Loucy (cell line): ENCODE measurements at regions not wholly inside any gene's neighbourhood (a gene's known extent, or its start where the extent isn't known, plus 50 kb on each side); places are given as distances from the start of the nearest gene placed in this dataset.
"Not testable (repeated sequence)": the region's sequence is repeated elsewhere in the genome, so short reads cannot be mapped to it uniquely, and the experiment has no call there.

Source experiments
- H2AFZ ChIP-seq: fragments of 200-600 bp; sonication (generic); 2 replicates; pipeline ENCODE4 v1.6.0; 2016; ENCODE audit warnings: antibody characterized with exemption, mild to moderate bottlenecking, low read length, moderate library complexity
- H3F3A ChIP-seq: fragments of 200-600 bp; 2 replicates; pipeline ENCODE4 v1.6.0; 2016; ENCODE audit warnings: antibody characterized with exemption, low read depth, mild to moderate bottlenecking
- H3K27me3 ChIP-seq: fragments of 200-600 bp; sonication (generic); 2 replicates; pipeline ENCODE4 v1.6.1; 2014; ENCODE audit warnings: low read length, mild to moderate bottlenecking; ENCODE audit not compliant: insufficient read depth, poor library complexity, severe bottlenecking
- H3K36me3 ChIP-seq: fragments of 200-600 bp; sonication (generic); 2 replicates; pipeline ENCODE4 v1.6.1; 2016; ENCODE audit warnings: low read length; ENCODE audit not compliant: insufficient read depth
- H3K4me1 ChIP-seq: fragments of 200-600 bp; sonication (generic); 2 replicates; pipeline ENCODE4 v1.5.1; 2014; ENCODE audit warnings: low read length, mild to moderate bottlenecking; ENCODE audit not compliant: insufficient read depth, poor library complexity, severe bottlenecking
- H3K4me2 ChIP-seq: fragments of 200-600 bp; sonication (generic); 2 replicates; pipeline ENCODE4 v1.6.0; 2014; ENCODE audit warnings: antibody characterized with exemption, low read length, low read depth, mild to moderate bottlenecking; ENCODE audit not compliant: poor library complexity, severe bottlenecking
- H3K4me3 ChIP-seq: fragments of 200-600 bp; sonication (generic); 2 replicates; pipeline ENCODE4 v1.5.1; 2014; ENCODE audit warnings: low read length, mild to moderate bottlenecking, mixed read lengths; ENCODE audit not compliant: poor library complexity, severe bottlenecking
- H3K79me2 ChIP-seq: fragments of 200-600 bp; sonication (generic); 2 replicates; pipeline ENCODE4 v1.6.1; 2014; ENCODE audit warnings: low read length; ENCODE audit not compliant: insufficient read depth
- H3K9ac ChIP-seq: fragments of 200-600 bp; sonication (generic); 2 replicates; pipeline ENCODE4 v1.6.0; 2014; ENCODE audit warnings: mild to moderate bottlenecking, low read depth, low read length, moderate library complexity; ENCODE audit not compliant: poor library complexity, severe bottlenecking
- H3K9me2 ChIP-seq: fragments of 200-600 bp; sonication (generic); replicated peaks from 2 replicates; pipeline ENCODE4 v1.6.1; 2016; ENCODE audit warnings: low read depth, low read length, mixed read lengths
- H3K9me3 ChIP-seq: fragments of 200-600 bp; sonication (generic); 2 replicates; pipeline ENCODE4 v1.6.1; 2014; ENCODE audit warnings: mild to moderate bottlenecking, antibody characterized with exemption, low read length, low read depth; ENCODE audit not compliant: insufficient read depth
- H4K20me1 ChIP-seq: fragments of 200-600 bp; sonication (generic); 2 replicates; pipeline ENCODE4 v1.6.0; 2014; ENCODE audit warnings: antibody characterized with exemption, low read length, mild to moderate bottlenecking; ENCODE audit not compliant: insufficient read depth, poor library complexity, severe bottlenecking
- EZH2phosphoT487 ChIP-seq: fragments of 200-600 bp; IDR thresholded peaks from 2 replicates; pipeline ENCODE4 v1.6.1; 2018; ENCODE audit warnings: antibody characterized with exemption, mild to moderate bottlenecking, moderate library complexity, borderline replicate concordance
- TF ChIP-seq, protein P1 (sequence below): fragments of 200-600 bp; sonication (generic); conservative IDR thresholded peaks from 2 replicates; pipeline ENCODE4 v1.5.1; 2014; ENCODE audit warnings: mild to moderate bottlenecking, antibody characterized with exemption, low read length

DNA sequence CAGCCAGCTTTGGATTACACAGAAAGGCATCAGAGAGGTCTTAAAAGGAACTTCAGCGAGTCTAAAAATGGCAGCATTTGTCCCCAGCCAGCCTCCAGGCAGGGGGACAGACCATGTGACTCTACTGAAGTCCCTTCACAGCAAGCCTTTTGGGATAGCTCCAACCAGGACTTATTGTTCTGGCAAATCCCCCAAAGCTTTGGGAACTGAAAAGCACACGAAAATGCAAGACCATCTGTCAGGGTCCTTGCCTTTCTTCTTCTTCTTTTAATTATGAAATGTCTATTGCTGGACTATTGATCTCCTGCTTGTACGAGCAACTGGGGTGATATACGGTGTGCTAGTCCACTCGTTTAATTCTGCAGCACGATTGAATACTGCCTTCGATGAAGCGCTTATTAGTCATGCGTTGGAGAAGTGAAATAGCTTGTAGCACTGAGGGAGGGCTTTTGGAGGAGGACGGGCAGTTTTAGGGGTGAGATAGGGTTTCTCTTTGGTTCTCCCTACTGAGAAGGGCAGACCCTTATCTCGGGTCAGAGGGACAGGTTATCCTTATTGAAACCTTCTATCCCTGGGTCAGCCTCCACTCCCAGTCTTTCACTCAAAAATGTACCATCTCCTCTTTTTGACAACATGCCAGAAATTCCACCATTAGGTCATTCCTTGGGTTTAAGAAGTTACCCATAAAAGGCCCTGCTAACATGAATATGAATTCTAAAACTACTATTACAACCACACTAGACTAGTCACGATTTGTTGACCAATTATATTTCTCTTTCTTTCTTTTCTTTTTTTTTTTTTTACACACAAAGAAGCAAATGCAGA lies 416.4 kb downstream of the MIAT start:
- Histone ChIP-seq H2AFZ (no peak overlapping the region), H3K79me2 (no peaks in the 10 kb centered on the region), H3K4me2 (no peak overlapping the region), H3K9ac (no peak overlapping the region), H3K27me3 (no peaks in the 10 kb centered on the region), H3K9me3 (no peaks in the 10 kb centered on the region), H3K4me3 (no peak overlapping the region), H3F3A (no peaks in the 10 kb centered on the region), H4K20me1 (no peaks in the 10 kb centered on the region), H3K36me3 (no peaks in the 10 kb centered on the region), H3K4me1 (no peaks in the 10 kb centered on the region), H3K9me2 (no peaks in the 10 kb centered on the region)
- TF ChIP-seq, protein P1, sequence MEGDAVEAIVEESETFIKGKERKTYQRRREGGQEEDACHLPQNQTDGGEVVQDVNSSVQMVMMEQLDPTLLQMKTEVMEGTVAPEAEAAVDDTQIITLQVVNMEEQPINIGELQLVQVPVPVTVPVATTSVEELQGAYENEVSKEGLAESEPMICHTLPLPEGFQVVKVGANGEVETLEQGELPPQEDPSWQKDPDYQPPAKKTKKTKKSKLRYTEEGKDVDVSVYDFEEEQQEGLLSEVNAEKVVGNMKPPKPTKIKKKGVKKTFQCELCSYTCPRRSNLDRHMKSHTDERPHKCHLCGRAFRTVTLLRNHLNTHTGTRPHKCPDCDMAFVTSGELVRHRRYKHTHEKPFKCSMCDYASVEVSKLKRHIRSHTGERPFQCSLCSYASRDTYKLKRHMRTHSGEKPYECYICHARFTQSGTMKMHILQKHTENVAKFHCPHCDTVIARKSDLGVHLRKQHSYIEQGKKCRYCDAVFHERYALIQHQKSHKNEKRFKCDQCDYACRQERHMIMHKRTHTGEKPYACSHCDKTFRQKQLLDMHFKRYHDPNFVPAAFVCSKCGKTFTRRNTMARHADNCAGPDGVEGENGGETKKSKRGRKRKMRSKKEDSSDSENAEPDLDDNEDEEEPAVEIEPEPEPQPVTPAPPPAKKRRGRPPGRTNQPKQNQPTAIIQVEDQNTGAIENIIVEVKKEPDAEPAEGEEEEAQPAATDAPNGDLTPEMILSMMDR, result no peak
- TF ChIP-seq EZH2phosphoT487, result no peak

DNA sequence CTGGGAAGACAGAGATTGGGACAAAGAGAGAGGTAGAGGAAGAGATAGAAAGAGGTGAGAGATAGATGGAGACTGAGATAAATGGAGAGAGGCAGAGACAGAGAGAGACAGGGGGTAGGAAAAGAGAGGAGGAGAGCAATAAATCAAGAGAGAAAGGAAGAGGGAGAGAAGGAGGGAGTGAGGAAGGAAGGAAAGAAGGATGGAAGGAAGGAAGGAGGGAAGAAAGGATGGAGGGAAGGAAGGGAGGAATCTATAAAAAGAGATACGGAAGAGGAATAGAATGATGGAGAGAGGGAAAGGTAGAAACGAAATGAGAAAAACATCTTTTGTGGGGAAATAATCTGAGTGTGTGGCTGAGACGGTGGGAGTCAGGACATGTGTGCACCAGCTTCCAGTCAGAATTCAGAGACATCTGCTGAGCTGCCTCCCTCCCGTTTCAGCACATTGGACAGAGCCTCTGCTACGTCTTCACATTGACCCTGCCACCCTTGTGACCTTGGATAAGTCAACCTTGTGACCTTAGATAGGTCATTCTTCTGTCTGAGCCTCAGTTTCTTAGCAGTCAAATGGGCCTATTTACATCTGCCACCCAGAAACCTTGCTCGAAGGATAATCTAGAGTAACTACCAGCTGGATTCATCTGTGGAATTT lies 417.8 kb downstream of the MIAT start:
- H3K9me3 ChIP-seq, result no peaks in the 10 kb centered on the region
- no peaks in the 10 kb centered on the region for H3K27me3 ChIP-seq
- H3K79me2 ChIP-seq, result no peaks in the 10 kb centered on the region
- H3F3A ChIP-seq, result no peaks in the 10 kb centered on the region
- no peak overlapping the region for H3K4me2 ChIP-seq
- H4K20me1 ChIP-seq, result no peaks in the 10 kb centered on the region
- H3K9ac ChIP-seq, result no peak overlapping the region
- no peaks in the 10 kb centered on the region for H3K36me3 ChIP-seq
- H3K9me2 ChIP-seq, result no peaks in the 10 kb centered on the region
- TF ChIP-seq, protein P1, result no peak
- no peak for TF ChIP-seq EZH2phosphoT487
- no peak overlapping the region for H3K4me3 ChIP-seq
- H2AFZ ChIP-seq, result no peak overlapping the region
- H3K4me1 ChIP-seq, result no peaks in the 10 kb centered on the region

DNA sequence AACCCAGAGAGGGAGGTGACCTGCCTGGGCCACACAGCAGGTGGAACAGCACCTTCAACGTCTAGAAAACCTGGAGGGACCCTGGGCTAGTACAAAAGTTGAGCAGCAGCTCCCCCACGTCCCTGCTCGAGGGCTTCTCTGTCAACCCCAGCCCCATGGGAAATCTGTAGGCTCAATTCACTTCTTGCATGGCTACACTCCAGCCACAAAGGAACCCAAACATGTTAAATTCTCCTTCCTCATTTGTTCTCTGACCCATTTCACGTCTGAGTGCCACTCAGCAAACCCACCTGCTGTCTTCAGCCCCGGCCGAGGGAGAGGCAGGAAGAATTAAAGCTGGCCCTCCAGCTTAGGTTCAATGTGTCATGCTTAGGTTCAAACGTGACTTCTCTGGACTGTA lies 418.5 kb downstream of the MIAT start:
- no peaks in the 10 kb centered on the region for H3F3A ChIP-seq
- no peaks in the 10 kb centered on the region for H3K36me3 ChIP-seq
- H3K4me3 ChIP-seq, result no peak overlapping the region
- no peak overlapping the region for H3K9ac ChIP-seq
- H3K27me3 ChIP-seq, result no peaks in the 10 kb centered on the region
- H3K9me3 ChIP-seq, result no peaks in the 10 kb centered on the region
- no peak overlapping the region for H3K4me2 ChIP-seq
- TF ChIP-seq, protein P1, result no peak
- no peak for TF ChIP-seq EZH2phosphoT487
- H3K9me2 ChIP-seq, result no peaks in the 10 kb centered on the region
- H2AFZ ChIP-seq, result no peak overlapping the region
- no peaks in the 10 kb centered on the region for H3K79me2 ChIP-seq
- no peaks in the 10 kb centered on the region for H4K20me1 ChIP-seq
- no peaks in the 10 kb centered on the region for H3K4me1 ChIP-seq

DNA sequence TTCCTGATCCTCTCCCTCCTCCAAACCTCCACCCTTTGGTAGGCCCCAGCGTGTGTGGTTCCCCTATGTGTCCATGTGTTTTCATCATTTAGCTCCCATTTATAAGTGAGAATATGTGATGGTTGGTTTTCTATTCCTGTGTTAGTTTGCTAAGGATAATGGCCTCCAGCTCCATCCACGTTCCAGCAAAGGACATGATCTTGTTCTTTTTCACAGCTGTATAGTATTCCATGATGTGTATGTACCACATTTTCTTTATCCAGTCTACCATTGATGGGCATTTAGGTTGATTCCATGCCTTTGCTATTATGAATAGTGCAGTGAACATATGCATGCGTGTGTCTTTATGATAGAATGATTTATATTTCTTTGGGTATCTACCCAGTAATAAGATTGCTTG lies 420.7 kb downstream of the MIAT start:
- H3F3A ChIP-seq, H3K36me3 ChIP-seq, H4K20me1 ChIP-seq, H2AFZ ChIP-seq, H3K79me2 ChIP-seq, H3K9me2 ChIP-seq, H3K4me1 ChIP-seq, H3K27me3 ChIP-seq, H3K4me3 ChIP-seq, H3K9me3 ChIP-seq, H3K9ac ChIP-seq, H3K4me2 ChIP-seq: not testable (repeated sequence)
